ENCODE measurements at regions not wholly inside any gene's neighbourhood (a gene's known extent, or its start where the extent isn't known, plus 50 kb on each side); places are given as distances from the start of the nearest gene placed in this dataset.

- peaks cover 8% of the 10 kb centered on the region for H3K4me1 ChIP-seq (ENCODE audit: control insufficient read depth, insufficient read depth, low read length)
- no peaks in the 10 kb centered on the region for H3K27me3 ChIP-seq (ENCODE audit: control insufficient read depth, insufficient read depth, low read length)
- no peak overlapping the region for H3K4me3 ChIP-seq (ENCODE audit: low read length)
- no peak overlapping the region for H3K27ac ChIP-seq (ENCODE audit: low read depth, low read length)
- no peak overlapping the region for H3K9ac ChIP-seq (ENCODE audit: low read length)
- H3K36me3 ChIP-seq (ENCODE audit: control insufficient read depth, insufficient read depth, low read length) = no peaks in the 10 kb centered on the region
These were observed 75.5 kb upstream of the PALM2AKAP2 start for GRCh38 chr9:109704546-109704945.

GRCh38 chr9:109705515-109705914, 74.5 kb upstream of the PALM2AKAP2 start:
- peaks cover 8% of the 10 kb centered on the region for H3K4me1 ChIP-seq (ENCODE audit: control insufficient read depth, insufficient read depth, low read length)
- no peaks in the 10 kb centered on the region for H3K36me3 ChIP-seq (ENCODE audit: control insufficient read depth, insufficient read depth, low read length)
- no peak overlapping the region for H3K9ac ChIP-seq (ENCODE audit: low read length)
- no peak overlapping the region for H3K27ac ChIP-seq (ENCODE audit: low read depth, low read length)
- no peaks in the 10 kb centered on the region for H3K27me3 ChIP-seq (ENCODE audit: control insufficient read depth, insufficient read depth, low read length)
- no peak overlapping the region for H3K4me3 ChIP-seq (ENCODE audit: low read length)

GRCh38 chr9:109707355-109707754, 72.6 kb upstream of the PALM2AKAP2 start:
- H3K27ac ChIP-seq (ENCODE audit: low read depth, low read length) = no peak overlapping the region
- no peaks in the 10 kb centered on the region for H3K27me3 ChIP-seq (ENCODE audit: control insufficient read depth, insufficient read depth, low read length)
- no peaks in the 10 kb centered on the region for H3K36me3 ChIP-seq (ENCODE audit: control insufficient read depth, insufficient read depth, low read length)
- no peak overlapping the region for H3K4me3 ChIP-seq (ENCODE audit: low read length)
- peaks cover 8% of the 10 kb centered on the region for H3K4me1 ChIP-seq (ENCODE audit: control insufficient read depth, insufficient read depth, low read length)
- H3K9ac ChIP-seq (ENCODE audit: low read length) = no peak overlapping the region

- Histone ChIP-seq H3K27ac (ENCODE audit: low read depth, low read length) (no peak overlapping the region), H3K9ac (ENCODE audit: low read length) (no peak overlapping the region), H3K27me3 (ENCODE audit: control insufficient read depth, insufficient read depth, low read length) (no peaks in the 10 kb centered on the region)
These were observed 71.5 kb upstream of the PALM2AKAP2 start for GRCh38 chr9:109708451-109708945.

GRCh38 chr9:109709866-109710265, 70.1 kb upstream of the PALM2AKAP2 start:
- Histone ChIP-seq H3K9ac (ENCODE audit: low read length) (no peak overlapping the region), H3K4me3 (ENCODE audit: low read length) (no peak overlapping the region), H3K27ac (ENCODE audit: low read depth, low read length) (no peak overlapping the region), H3K36me3 (ENCODE audit: control insufficient read depth, insufficient read depth, low read length) (no peaks in the 10 kb centered on the region), H3K4me1 (ENCODE audit: control insufficient read depth, insufficient read depth, low read length) (peaks cover 8% of the 10 kb centered on the region), H3K27me3 (ENCODE audit: control insufficient read depth, insufficient read depth, low read length) (no peaks in the 10 kb centered on the region)

More at GRCh38 chr9:109708451-109708945, 71.5 kb upstream of the PALM2AKAP2 start:
- Histone ChIP-seq H3K4me1 (ENCODE audit: control insufficient read depth, insufficient read depth, low read length) (peaks cover 8% of the 10 kb centered on the region), H3K4me3 (ENCODE audit: low read length) (no peak overlapping the region), H3K36me3 (ENCODE audit: control insufficient read depth, insufficient read depth, low read length) (no peaks in the 10 kb centered on the region)

- Histone ChIP-seq H3K27ac (ENCODE audit: low read depth, low read length) (no peak overlapping the region), H3K27me3 (ENCODE audit: control insufficient read depth, insufficient read depth, low read length) (no peaks in the 10 kb centered on the region), H3K9ac (ENCODE audit: low read length) (no peak overlapping the region), H3K36me3 (ENCODE audit: control insufficient read depth, insufficient read depth, low read length) (no peaks in the 10 kb centered on the region), H3K4me3 (ENCODE audit: low read length) (no peak overlapping the region), H3K4me1 (ENCODE audit: control insufficient read depth, insufficient read depth, low read length) (peaks cover 8% of the 10 kb centered on the region)
These were observed 69.2 kb upstream of the PALM2AKAP2 start for GRCh38 chr9:109710830-109711229.

- H3K36me3 ChIP-seq (ENCODE audit: control insufficient read depth, insufficient read depth, low read length) = no peaks in the 10 kb centered on the region
- H3K4me3 ChIP-seq (ENCODE audit: low read length) = no peak overlapping the region
- no peak overlapping the region for H3K27ac ChIP-seq (ENCODE audit: low read depth, low read length)
- H3K27me3 ChIP-seq (ENCODE audit: control insufficient read depth, insufficient read depth, low read length) = no peaks in the 10 kb centered on the region
- no peaks in the 10 kb centered on the region for H3K4me1 ChIP-seq (ENCODE audit: control insufficient read depth, insufficient read depth, low read length)
- no peak overlapping the region for H3K9ac ChIP-seq (ENCODE audit: low read length)
These were observed 64.7 kb upstream of the PALM2AKAP2 start for GRCh38 chr9:109715344-109715743.

GRCh38 chr9:109716631-109717030, 63.4 kb upstream of the PALM2AKAP2 start:
- Histone ChIP-seq H3K27ac (ENCODE audit: low read depth, low read length) (no peak overlapping the region), H3K4me3 (ENCODE audit: low read length) (no peak overlapping the region), H3K36me3 (ENCODE audit: control insufficient read depth, insufficient read depth, low read length) (no peaks in the 10 kb centered on the region), H3K4me1 (ENCODE audit: control insufficient read depth, insufficient read depth, low read length) (no peaks in the 10 kb centered on the region), H3K9ac (ENCODE audit: low read length) (no peak overlapping the region), H3K27me3 (ENCODE audit: control insufficient read depth, insufficient read depth, low read length) (no peaks in the 10 kb centered on the region)

GRCh38 chr9:109717342-109717741, 62.7 kb upstream of the PALM2AKAP2 start:
- H3K9ac ChIP-seq (ENCODE audit: low read length) = no peak overlapping the region
- no peaks in the 10 kb centered on the region for H3K4me1 ChIP-seq (ENCODE audit: control insufficient read depth, insufficient read depth, low read length)
- H3K27ac ChIP-seq (ENCODE audit: low read depth, low read length) = no peak overlapping the region
- no peaks in the 10 kb centered on the region for H3K36me3 ChIP-seq (ENCODE audit: control insufficient read depth, insufficient read depth, low read length)
- H3K27me3 ChIP-seq (ENCODE audit: control insufficient read depth, insufficient read depth, low read length) = no peaks in the 10 kb centered on the region
- no peak overlapping the region for H3K4me3 ChIP-seq (ENCODE audit: low read length)

GRCh38 chr9:109718861-109719260, 61.1 kb upstream of the PALM2AKAP2 start:
- H3K36me3 ChIP-seq (ENCODE audit: control insufficient read depth, insufficient read depth, low read length) = no peaks in the 10 kb centered on the region
- H3K27ac ChIP-seq (ENCODE audit: low read depth, low read length) = no peak overlapping the region

GRCh38 chr9:109721001-109721400, 59.0 kb upstream of the PALM2AKAP2 start:
- H3K9ac ChIP-seq (ENCODE audit: low read length) = no peak overlapping the region
- no peak overlapping the region for H3K27ac ChIP-seq (ENCODE audit: low read depth, low read length)
- H3K4me1 ChIP-seq (ENCODE audit: control insufficient read depth, insufficient read depth, low read length) = no peaks in the 10 kb centered on the region
- H3K27me3 ChIP-seq (ENCODE audit: control insufficient read depth, insufficient read depth, low read length) = no peaks in the 10 kb centered on the region
- H3K36me3 ChIP-seq (ENCODE audit: control insufficient read depth, insufficient read depth, low read length) = no peaks in the 10 kb centered on the region
- H3K4me3 ChIP-seq (ENCODE audit: low read length) = no peak overlapping the region

More at GRCh38 chr9:109718861-109719260, 61.1 kb upstream of the PALM2AKAP2 start:
- Histone ChIP-seq H3K4me1 (ENCODE audit: control insufficient read depth, insufficient read depth, low read length) (no peaks in the 10 kb centered on the region), H3K4me3 (ENCODE audit: low read length) (no peak overlapping the region), H3K27me3 (ENCODE audit: control insufficient read depth, insufficient read depth, low read length) (no peaks in the 10 kb centered on the region), H3K9ac (ENCODE audit: low read length) (no peak overlapping the region)

- H3K4me1 ChIP-seq (ENCODE audit: control insufficient read depth, insufficient read depth, low read length) = no peaks in the 10 kb centered on the region
- no peaks in the 10 kb centered on the region for H3K36me3 ChIP-seq (ENCODE audit: control insufficient read depth, insufficient read depth, low read length)
- H3K4me3 ChIP-seq (ENCODE audit: low read length) = no peak overlapping the region
- no peak overlapping the region for H3K9ac ChIP-seq (ENCODE audit: low read length)
- no peak overlapping the region for H3K27ac ChIP-seq (ENCODE audit: low read depth, low read length)
- no peaks in the 10 kb centered on the region for H3K27me3 ChIP-seq (ENCODE audit: control insufficient read depth, insufficient read depth, low read length)
These were observed 58.0 kb upstream of the PALM2AKAP2 start for GRCh38 chr9:109722007-109722406.

GRCh38 chr9:109723781-109724180, 56.2 kb upstream of the PALM2AKAP2 start:
- H3K4me1 ChIP-seq (ENCODE audit: control insufficient read depth, insufficient read depth, low read length) = no peaks in the 10 kb centered on the region
- H3K9ac ChIP-seq (ENCODE audit: low read length) = no peak overlapping the region
- no peaks in the 10 kb centered on the region for H3K27me3 ChIP-seq (ENCODE audit: control insufficient read depth, insufficient read depth, low read length)
- H3K27ac ChIP-seq (ENCODE audit: low read depth, low read length) = no peak overlapping the region
- no peak overlapping the region for H3K4me3 ChIP-seq (ENCODE audit: low read length)
- H3K36me3 ChIP-seq (ENCODE audit: control insufficient read depth, insufficient read depth, low read length) = no peaks in the 10 kb centered on the region

All from rectal smooth muscle tissue (tissue), 1 donor.